ENCODE measurements at regions not wholly inside any gene's neighbourhood (a gene's known extent, or its start where the extent isn't known, plus 50 kb on each side); places are given as distances from the start of the nearest gene placed in this dataset.

- TF ChIP-seq, protein P1, sequence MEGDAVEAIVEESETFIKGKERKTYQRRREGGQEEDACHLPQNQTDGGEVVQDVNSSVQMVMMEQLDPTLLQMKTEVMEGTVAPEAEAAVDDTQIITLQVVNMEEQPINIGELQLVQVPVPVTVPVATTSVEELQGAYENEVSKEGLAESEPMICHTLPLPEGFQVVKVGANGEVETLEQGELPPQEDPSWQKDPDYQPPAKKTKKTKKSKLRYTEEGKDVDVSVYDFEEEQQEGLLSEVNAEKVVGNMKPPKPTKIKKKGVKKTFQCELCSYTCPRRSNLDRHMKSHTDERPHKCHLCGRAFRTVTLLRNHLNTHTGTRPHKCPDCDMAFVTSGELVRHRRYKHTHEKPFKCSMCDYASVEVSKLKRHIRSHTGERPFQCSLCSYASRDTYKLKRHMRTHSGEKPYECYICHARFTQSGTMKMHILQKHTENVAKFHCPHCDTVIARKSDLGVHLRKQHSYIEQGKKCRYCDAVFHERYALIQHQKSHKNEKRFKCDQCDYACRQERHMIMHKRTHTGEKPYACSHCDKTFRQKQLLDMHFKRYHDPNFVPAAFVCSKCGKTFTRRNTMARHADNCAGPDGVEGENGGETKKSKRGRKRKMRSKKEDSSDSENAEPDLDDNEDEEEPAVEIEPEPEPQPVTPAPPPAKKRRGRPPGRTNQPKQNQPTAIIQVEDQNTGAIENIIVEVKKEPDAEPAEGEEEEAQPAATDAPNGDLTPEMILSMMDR (IDR thresholded peaks at IDR 0.05): no peak
- TF ChIP-seq POLR2A (IDR thresholded peaks at IDR 0.05): no peak
Observed at GRCh38 chr4:96887857-96888256, 1048.0 kb downstream of the PDHA2 start.
